SK-N-SH treated with all-trans-retinoic acid at 6 μM for 48 hours (cell line): ENCODE measurements at regions not wholly inside any gene's neighbourhood (a gene's known extent, or its start where the extent isn't known, plus 50 kb on each side); places are given as distances from the start of the nearest gene placed in this dataset.

Experiments used
- ZC3H10 ChIP-seq: fragments of 250-450 bp; sonication (Bioruptor Pico); IDR thresholded peaks from 2 replicates; pipeline ENCODE4 v1.5.1; 2021; ENCODE audit warnings: mild to moderate bottlenecking, moderate library complexity
- ZFP3 ChIP-seq: fragments of 250-450 bp; sonication (Bioruptor Pico); IDR thresholded peaks from 2 replicates; pipeline ENCODE4 v1.5.0; 2020; ENCODE audit warnings: mild to moderate bottlenecking, moderate library complexity
- ZFP30 ChIP-seq: fragments of 450-650 bp; formaldehyde crosslinking; IDR thresholded peaks from 2 replicates; pipeline ENCODE4 v1.5.0; 2022; ENCODE audit warnings: mild to moderate bottlenecking, moderate library complexity
- ZNF8 ChIP-seq: fragments of 450-650 bp; formaldehyde crosslinking; IDR thresholded peaks from 2 replicates; pipeline ENCODE4 v1.5.0; 2020; ENCODE audit warnings: mild to moderate bottlenecking, moderate library complexity
- TF ChIP-seq, protein P1 (sequence below): fragments of 250-450 bp; sonication (Bioruptor Pico); IDR thresholded peaks from 2 replicates; pipeline ENCODE4 v1.8.0; 2020; ENCODE audit warnings: mild to moderate bottlenecking, moderate library complexity, borderline replicate concordance
- TF ChIP-seq, protein P2 (sequence below): fragments of 250-450 bp; sonication (Bioruptor Pico); IDR thresholded peaks from 2 replicates; pipeline ENCODE4 v1.5.1; 2021; ENCODE audit warnings: mild to moderate bottlenecking, moderate library complexity

DNA sequence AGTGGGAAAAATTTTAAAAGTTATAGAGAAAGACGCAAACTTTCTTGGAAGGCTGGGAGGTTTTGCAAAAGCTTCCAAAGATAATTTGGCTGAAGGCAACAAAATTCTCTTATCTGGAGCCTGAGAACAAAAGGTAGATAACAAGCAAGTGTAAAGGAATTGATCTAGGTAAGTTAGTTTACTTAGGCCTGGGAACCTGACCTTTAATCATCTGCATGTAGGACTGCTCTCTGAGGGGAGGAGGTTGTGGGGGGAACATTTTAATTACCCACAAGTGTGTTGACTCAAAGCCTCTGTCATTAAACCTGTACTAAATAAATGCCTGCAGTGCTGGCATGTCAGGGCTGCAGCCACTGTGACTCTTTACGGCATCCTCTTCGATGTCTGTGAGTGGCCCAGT is 532.3 kb upstream of the SLITRK5 start:
- TF ChIP-seq, protein P1, sequence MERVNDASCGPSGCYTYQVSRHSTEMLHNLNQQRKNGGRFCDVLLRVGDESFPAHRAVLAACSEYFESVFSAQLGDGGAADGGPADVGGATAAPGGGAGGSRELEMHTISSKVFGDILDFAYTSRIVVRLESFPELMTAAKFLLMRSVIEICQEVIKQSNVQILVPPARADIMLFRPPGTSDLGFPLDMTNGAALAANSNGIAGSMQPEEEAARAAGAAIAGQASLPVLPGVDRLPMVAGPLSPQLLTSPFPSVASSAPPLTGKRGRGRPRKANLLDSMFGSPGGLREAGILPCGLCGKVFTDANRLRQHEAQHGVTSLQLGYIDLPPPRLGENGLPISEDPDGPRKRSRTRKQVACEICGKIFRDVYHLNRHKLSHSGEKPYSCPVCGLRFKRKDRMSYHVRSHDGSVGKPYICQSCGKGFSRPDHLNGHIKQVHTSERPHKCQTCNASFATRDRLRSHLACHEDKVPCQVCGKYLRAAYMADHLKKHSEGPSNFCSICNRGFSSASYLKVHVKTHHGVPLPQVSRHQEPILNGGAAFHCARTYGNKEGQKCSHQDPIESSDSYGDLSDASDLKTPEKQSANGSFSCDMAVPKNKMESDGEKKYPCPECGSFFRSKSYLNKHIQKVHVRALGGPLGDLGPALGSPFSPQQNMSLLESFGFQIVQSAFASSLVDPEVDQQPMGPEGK (CRISPR knock-in tag) = no peak
- no peak for TF ChIP-seq ZC3H10 (CRISPR knock-in tag)
- TF ChIP-seq ZNF8 (CRISPR knock-in tag) = no peak
- TF ChIP-seq ZFP30 (CRISPR knock-in tag) = no peak
- TF ChIP-seq, protein P2, sequence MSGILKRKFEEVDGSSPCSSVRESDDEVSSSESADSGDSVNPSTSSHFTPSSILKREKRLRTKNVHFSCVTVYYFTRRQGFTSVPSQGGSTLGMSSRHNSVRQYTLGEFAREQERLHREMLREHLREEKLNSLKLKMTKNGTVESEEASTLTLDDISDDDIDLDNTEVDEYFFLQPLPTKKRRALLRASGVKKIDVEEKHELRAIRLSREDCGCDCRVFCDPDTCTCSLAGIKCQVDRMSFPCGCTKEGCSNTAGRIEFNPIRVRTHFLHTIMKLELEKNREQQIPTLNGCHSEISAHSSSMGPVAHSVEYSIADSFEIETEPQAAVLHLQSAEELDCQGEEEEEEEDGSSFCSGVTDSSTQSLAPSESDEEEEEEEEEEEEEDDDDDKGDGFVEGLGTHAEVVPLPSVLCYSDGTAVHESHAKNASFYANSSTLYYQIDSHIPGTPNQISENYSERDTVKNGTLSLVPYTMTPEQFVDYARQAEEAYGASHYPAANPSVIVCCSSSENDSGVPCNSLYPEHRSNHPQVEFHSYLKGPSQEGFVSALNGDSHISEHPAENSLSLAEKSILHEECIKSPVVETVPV (CRISPR knock-in tag) = no peak
- TF ChIP-seq ZFP3 = no peak
